Heart left ventricle (tissue), 16 donors: ENCODE measurements at regions not wholly inside any gene's neighbourhood (a gene's known extent, or its start where the extent isn't known, plus 50 kb on each side); places are given as distances from the start of the nearest gene placed in this dataset.

Experiments
- ATAC-seq, 4 donors: fragments of 200-7000 bp; cut with Tn5 transposase; one replicate each; pipeline ENCODE4 v1.9.1; 2020 to 2022; ENCODE audit warnings: moderate library complexity in 4 of 4, mild to moderate bottlenecking in 3 of 4, moderate number of reproducible peaks in 1 of 4
- DNase-seq, 5 donors: peaks; one replicate each; pipeline ENCODE4 v3.0.0-alpha.2; 2020
- H3K27ac ChIP-seq, 12 donors: fragments of 200-600 bp; sonication (generic) in 4 of 12; one replicate each; pipeline versions ENCODE4 v1.5.0 to v1.8.0; 2016 to 2022; ENCODE audit warnings: mild to moderate bottlenecking in 2 of 12
- H3K27me3 ChIP-seq, 9 donors: fragments of 200-600 bp; sonication (generic) in 2 of 9; one replicate each; pipeline versions ENCODE4 v1.5.1 to v1.8.0; 2016 to 2022; ENCODE audit warnings: mild to moderate bottlenecking in 3 of 9
- H3K36me3 ChIP-seq, 9 donors: fragments of 200-600 bp; sonication (generic) in 2 of 9; one replicate each; pipeline versions ENCODE4 v1.5.0 to v1.8.0; 2018 to 2022; ENCODE audit warnings: mild to moderate bottlenecking in 2 of 9
- H3K4me1 ChIP-seq, 12 donors: fragments of 200-600 bp; sonication (generic) in 4 of 12; one replicate each; pipeline versions ENCODE4 v1.5.0 to v1.8.0; 2016 to 2022; ENCODE audit warnings: mild to moderate bottlenecking in 3 of 12
- H3K4me3 ChIP-seq, 12 donors: fragments of 200-600 bp; sonication (generic) in 4 of 12; one replicate each; pipeline versions ENCODE4 v1.5.0 to v1.8.0; 2017 to 2022; ENCODE audit warnings: mild to moderate bottlenecking in 9 of 12, moderate library complexity in 4 of 12
- H3K9me3 ChIP-seq, 12 donors: fragments of 200-600 bp; sonication (generic) in 4 of 12; one replicate each; pipeline versions ENCODE4 v1.5.0 to v1.8.0; 2016 to 2022; ENCODE audit warnings: mild to moderate bottlenecking in 1 of 12
- CTCF ChIP-seq, 12 donors: fragments of 200-600 bp; sonication (generic) in 4 of 12; IDR thresholded peaks; one replicate each; pipeline versions ENCODE4 v1.5.0 to v1.8.0; 2018 to 2022; ENCODE audit warnings: antibody characterized with exemption in 12 of 12, mild to moderate bottlenecking in 5 of 12
- POLR2A ChIP-seq, 2 donors: fragments of 450-650 bp; IDR thresholded peaks; one replicate each; pipeline ENCODE4 v1.6.1; 2017; ENCODE audit warnings: antibody characterized with exemption in 2 of 2, mild to moderate bottlenecking in 2 of 2, moderate library complexity in 2 of 2
- WGBS, 4 donors: extraction: QIAGEN DNeasy Blood & Tissue Kit in 2 of 4; methylation state at CpG; one replicate each; pipeline versions ENCODE4 v1.1.5 to v1.1.7; 2013 to 2018; 5-methylcytosine and 5-hydroxymethylcytosine counted together
- intact Hi-C, 10 donors: fragments of 100-400 bp; cut with DNase I; formaldehyde crosslinking; loops; one replicate each; pipeline versions ENCODE4 v1.11.1 to v1.14.2; 2022
- donor health status: ischemic (EF 13 %, LVEDD 7.1; RV severe dilation, severe dysfunction).
- donor health status: healthy with polysubstance abuse.
- donor health status: DM: no; HTN: yes; CAD: no.
- donor health status: DM: no; HTN: no; CAD: no.
- donor health status: ischemic (EF 25% LVEDD 6.9; RV normal size, moderate dysfunction).
- donor health status: ischemic (EF 25% LVEDD 5.7; RV mildly dilated, moderate dysfunction).
- donor health status: healthy.
- donor health status: DM: yes; HTN: yes; CAD: no.
- donor health status: ischemic (EF 35%, LVEDD 5.7; RV mildly dilated, moderate dysfunction).
- donor health status: nonischemic (EF 11% LVEDD 7.7; RV severe dilation, severe dysfunction).
- donor health status: DM: yes; HTN: yes; CAD: no.
- donor health status: PGD.
- donor health status: ischemic (EF 29% LVEDD 5.4; RV normal size, mild dysfunction).
- donor health status: nonischemic (EF 23%, LVEDD 6.1; RV moderate dilation, normal function).

GRCh38 chr17:11109106-11109505 lies 131.9 kb upstream of the SHISA6 start:
- intact Hi-C loops: no loop called here
- Histone ChIP-seq H3K36me3 (no peaks in the 10 kb centered on the region), H3K9me3 (peaks cover 0 to 7% (median 0%) of the 10 kb centered on the region in 12 donors), H3K4me3 (no peak overlapping the region), H3K27ac (no peak overlapping the region), H3K4me1 (no peaks in the 10 kb centered on the region), H3K27me3 (no peaks in the 10 kb centered on the region)
- TF ChIP-seq POLR2A (IDR thresholded peaks at IDR 0.05) (no peak), CTCF (IDR thresholded peaks at IDR 0.05) (no peak)
- no peak for ATAC-seq
- no peak for DNase-seq
- 49 to 57% (median 50%) methylated on average over 4 of the region's 4 CpGs for WGBS, 4 donors

- H3K27me3 ChIP-seq: no peaks in the 10 kb centered on the region
- no peaks in the 10 kb centered on the region for H3K4me1 ChIP-seq
- ATAC-seq: no peak
- no peak overlapping the region for H3K27ac ChIP-seq
- H3K4me3 ChIP-seq: no peak overlapping the region
- no peaks in the 10 kb centered on the region for H3K36me3 ChIP-seq
- TF ChIP-seq POLR2A (IDR thresholded peaks at IDR 0.05) (no peak), CTCF (IDR thresholded peaks at IDR 0.05) (no peak)
- no peaks in the 10 kb centered on the region for H3K9me3 ChIP-seq
- intact Hi-C loops: no loop called here
- no peak for DNase-seq
Observed at GRCh38 chr17:11105141-11105540, 135.9 kb upstream of the SHISA6 start.

GRCh38 chr17:11097121-11097520 lies 143.9 kb upstream of the SHISA6 start:
- Histone ChIP-seq H3K4me1 (no peaks in the 10 kb centered on the region), H3K4me3 (no peak overlapping the region), H3K9me3 (no peaks in the 10 kb centered on the region), H3K27ac (no peak overlapping the region), H3K27me3 (peaks cover 0 to 6% (median 0%) of the 10 kb centered on the region in 9 donors), H3K36me3 (no peaks in the 10 kb centered on the region)
- no peak for TF ChIP-seq CTCF (IDR thresholded peaks at IDR 0.05)
- no peak for TF ChIP-seq POLR2A (IDR thresholded peaks at IDR 0.05)
- DNase-seq: no peak
- 36 to 45% (median 39%) methylated on average over 3 of the region's 3 CpGs for WGBS, 4 donors
- ATAC-seq: no peak
- intact Hi-C loops: no loop called here

- H3K27me3 ChIP-seq: peaks cover 0 to 6% (median 0%) of the 10 kb centered on the region in 9 donors
- 75 to 89% (median 85%) methylated on average over 14 of the region's 14 CpGs for WGBS, 4 donors
- intact Hi-C loops: no loop called here
- ATAC-seq (no peak), DNase-seq (no peak)
- no peaks in the 10 kb centered on the region for H3K9me3 ChIP-seq
- no peaks in the 10 kb centered on the region for H3K4me1 ChIP-seq
- H3K27ac ChIP-seq: no peak overlapping the region
- TF ChIP-seq POLR2A (IDR thresholded peaks at IDR 0.05) (no peak), CTCF (IDR thresholded peaks at IDR 0.05) (no peak)
- H3K4me3 ChIP-seq: no peak overlapping the region
- H3K36me3 ChIP-seq: no peaks in the 10 kb centered on the region
Observed at GRCh38 chr17:11094331-11094730, 146.7 kb upstream of the SHISA6 start.
